ENCODE measurements at regions not wholly inside any gene's neighbourhood (a gene's known extent, or its start where the extent isn't known, plus 50 kb on each side); places are given as distances from the start of the nearest gene placed in this dataset.

DNA sequence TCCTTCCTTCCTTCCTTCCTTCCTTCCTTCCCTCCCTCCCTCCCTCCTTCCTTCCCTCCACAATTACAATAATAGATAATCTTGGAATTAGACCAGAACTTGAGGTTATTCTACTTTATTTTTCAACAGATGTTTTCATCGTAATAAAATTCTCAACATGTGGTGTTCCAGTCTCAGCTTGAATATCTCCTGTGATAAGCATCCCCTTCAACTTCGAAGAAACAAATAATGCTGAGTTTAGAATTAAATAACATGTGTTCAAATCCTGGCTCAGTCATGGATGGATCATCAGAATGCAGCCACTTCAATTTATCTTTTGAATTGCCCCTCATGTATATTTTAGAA, 91.4 kb upstream of the PAPPA start:
- no peak for DNase-seq

DNA sequence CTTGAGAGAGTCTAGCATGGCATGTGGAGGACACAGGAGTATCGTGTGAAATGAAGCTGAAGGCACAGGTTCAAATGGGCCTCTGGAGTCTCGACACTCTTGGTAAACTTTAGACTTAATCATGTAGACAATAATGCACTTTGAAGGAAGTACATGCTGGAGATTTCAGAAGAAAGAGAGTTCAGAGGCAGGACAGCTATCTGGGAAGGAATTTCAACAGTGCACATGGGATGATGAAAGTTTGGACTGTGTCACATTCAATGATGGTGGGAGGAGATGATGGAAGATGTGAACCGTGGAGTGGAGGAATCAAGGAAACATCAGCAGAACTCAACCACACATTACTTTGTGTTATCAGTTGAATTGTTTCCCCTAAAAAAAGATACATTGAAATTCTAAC, 88.6 kb upstream of the PAPPA start:
- DNase-seq = no peak

DNA sequence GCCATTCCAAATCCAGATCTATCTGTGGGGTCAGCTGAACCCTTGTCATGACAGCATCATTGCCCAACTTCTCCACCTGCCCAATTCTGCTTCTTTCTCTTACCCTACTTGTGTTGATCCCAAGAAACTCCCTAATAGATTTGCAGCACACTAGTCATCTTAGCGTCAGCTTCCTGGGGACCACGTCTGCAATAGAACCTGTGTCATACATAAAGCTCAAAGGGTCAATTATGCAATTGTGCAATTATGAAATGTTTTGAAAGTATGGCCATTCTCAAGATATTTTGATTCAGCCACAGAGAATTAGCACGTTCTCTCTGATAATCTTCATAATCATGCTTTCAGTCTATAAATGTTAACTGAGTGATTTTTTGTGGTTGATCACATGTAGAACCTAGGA, 87.4 kb upstream of the PAPPA start:
- DNase-seq = no peak

DNA sequence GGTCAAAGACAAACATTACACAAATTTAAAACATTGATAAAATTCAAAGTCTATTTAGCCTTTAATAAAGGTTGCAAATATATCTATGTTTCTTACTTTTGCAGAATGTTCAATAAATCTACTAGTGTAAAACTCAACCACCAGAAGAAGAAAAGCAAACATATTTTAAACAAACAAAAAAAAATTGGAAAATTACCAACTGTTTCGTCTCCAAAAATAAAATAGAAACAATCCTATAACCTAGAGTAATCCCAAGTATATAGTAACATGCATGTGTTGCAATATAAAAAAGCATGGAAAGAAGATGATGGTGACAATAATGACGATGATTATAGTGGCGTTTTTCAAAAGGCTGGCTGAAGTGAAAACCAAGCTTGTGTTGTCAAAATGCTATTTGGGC, 86.0 kb upstream of the PAPPA start:
- DNase-seq = no peak

DNA sequence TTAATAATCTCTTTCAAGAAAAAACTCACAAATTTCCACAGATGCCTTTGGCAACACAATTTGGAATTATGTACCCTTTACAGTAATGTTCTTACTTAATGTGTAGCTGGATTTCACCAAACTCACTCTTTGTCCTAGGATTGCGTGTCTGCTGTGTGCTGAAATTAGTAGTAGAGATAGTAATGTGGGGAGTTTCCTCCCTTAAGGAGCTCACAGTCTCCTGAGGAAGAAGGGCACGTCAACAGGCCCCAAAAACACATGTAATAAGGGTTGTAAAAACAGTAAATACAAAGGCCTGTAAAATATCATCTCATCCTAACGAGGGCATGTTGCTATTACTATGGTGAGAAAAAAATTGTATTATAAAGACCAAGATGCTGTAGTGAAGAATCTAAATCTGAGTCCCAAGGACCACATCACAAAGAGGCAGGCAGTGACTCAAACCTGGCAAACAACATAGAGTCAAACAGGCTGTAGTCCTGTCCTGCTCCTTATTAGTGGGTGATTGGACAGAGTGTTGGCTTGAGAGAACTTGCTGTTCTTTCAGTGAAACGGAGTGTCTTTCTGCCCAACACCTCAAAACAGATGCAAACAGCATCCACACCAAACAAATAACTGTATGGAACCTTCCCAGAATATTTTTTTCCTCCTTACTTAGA, 83.2 kb upstream of the PAPPA start:
- no peak for DNase-seq

DNA sequence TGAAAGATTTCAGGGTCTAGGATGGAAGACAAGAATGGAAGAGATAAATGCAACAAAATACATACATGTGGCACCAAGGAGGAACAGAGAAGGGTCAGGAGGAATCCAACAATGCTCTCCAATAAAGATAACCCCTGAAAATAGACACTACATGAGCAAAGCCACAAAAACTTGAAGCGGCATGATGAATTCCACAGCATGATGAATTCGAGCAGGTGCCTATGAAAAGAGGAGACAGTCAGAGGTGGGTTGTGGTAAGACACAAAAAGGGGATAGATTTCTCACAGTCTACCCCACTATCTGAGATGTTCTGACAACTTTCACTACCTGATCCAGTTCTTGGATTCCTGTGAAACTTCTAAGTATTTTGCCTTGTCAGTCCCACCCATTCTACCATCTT, 81.5 kb upstream of the PAPPA start:
- DNase-seq = no peak

DNA sequence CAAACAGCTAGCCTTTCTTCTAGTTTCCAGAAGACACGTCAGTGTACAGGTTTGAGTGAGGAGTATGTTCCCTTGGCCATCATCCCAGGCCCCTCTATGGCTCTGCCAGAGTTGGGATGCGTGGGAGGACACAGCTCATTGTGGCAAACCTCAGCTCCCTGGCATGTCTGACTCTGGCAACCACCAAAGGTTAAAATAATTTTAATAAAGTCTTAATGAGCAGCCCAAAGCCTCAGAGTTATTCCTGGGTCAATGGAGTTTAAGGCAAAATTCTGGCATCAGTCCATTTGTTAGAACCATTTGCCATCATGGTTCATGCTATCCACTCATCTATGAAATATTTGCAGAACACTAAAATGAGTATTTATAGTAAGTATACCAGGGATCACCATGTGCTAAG, 79.8 kb upstream of the PAPPA start:
- no peak for DNase-seq

DNA sequence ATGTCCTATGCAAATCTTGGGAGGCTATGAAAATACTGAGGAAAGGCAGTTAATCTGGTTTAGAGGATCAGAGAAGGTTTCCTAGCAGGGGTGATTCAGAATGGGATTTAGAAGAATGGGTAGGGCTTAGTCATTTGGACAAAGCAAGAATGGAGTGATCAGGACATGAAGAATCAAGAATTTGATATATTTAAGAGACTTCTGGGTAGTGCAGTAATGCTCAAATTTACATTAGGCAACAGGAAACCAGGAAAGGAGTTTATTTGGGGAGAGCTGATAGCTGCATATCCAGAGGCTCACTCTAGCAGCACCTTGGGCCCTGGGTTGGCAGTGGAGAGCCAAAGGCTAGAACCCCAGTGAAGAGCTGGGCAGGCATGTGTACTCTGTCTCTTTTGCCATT, 78.9 kb upstream of the PAPPA start:
- no peak for DNase-seq

DNA sequence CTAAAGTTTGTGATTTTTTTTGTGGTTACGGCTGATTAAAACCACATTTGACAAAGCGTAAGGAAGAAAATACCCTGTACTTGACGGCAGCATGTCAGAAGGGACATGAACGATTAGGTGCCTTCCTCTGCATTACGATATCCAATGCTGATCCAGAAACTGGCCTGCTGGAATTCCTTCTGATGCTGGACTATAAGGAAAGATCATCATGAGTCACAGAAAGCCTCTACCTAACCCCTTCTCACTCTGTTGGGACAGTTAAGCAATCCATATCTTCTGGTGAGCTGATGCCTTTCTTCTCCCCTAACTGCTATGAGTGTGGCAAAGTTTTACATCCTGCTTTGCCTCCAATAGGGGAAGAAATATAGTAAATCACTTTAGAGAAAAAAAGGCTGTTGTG, 78.4 kb upstream of the PAPPA start:
- DNase-seq = no peak

DNA sequence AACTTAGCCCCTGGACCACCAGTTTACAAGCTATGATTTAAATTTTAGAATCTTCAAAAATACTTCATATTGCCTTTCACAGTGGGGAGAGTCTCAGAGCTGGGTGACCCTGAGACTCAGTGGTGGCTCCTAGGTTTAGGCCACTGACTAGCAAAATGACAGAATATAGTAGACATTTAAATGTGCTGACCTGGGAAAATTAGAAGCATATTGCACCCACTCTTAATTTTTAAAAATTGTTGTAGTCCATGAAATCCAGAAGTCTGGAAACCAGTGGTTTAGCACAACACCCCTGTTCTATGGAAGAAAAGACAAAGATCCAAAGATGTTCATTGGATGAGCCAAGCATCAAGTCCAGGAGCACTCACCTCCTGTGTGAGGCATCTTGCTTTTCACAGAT, 75.0 kb upstream of the PAPPA start:
- no peak for DNase-seq

DNA sequence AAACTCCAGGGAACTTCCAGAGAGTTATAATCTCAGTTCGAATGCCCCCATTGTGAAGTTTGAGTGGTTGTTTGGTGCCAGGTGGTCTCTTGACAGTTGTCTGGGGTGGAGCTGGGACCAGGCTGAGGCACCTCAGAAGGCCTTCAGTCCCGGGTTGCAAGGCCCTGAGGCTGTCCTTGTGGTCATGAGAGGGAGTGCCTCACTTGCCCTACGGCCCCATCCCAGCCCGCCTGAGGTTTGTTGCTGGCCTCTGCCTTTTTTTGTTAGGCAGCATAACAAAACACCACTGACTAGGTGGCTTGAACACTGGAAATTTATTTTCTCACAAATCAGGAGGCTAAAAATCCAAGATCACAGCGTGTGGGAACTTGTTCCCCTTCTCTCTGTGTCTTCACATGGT, 73.0 kb upstream of the PAPPA start:
- no peak for DNase-seq

DNA sequence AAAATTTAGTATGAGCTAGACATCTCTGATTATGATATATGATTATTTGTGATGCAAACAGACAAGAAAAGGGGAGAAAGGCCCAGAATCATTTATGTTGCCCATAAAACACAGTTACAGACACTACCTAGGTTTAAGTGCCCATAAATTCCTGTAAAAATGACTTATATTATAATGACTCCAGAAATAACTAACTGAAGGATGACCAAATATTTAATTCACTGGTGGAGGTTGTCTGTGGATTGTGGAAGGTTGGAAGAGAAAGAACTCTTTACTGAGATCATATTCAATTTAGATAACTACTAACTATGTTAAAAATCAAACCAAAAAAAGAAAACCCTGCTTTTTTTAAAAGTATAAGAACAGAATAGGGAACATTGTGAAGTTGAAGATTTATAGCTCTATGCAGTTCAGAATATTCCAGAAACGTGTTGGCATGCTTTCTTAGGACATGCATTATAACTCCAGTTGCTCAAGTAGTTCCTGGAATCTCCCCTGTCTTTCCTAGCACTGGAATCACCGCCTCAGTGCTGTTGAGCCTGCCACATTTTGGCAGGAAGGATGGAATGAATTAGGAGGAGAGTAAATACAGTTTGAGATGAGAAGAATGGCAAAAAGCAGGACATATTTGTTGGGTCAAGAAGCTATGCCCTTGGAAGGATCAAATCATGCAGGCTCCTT, 72.0 kb upstream of the PAPPA start:
- DNase-seq = no peak

DNA sequence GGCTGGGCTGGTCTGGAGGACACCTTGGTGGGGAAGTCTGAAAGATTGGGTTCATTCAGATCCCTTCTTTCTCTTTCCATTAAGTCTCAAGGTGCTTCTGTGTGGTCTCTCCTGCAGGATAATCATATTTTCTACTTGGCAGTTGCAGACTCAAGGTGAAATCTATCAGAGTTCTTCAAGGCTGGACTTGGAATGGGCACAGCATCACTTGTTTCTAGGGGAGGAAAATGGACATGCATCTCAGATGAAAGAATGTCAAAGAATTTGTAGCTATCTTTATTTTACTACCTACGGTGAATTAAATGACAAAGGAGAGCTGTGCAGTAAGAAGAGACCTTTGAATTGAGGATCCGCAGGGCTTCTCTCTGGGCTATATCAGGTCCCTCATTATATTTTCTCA, 69.8 kb upstream of the PAPPA start:
- no peak for DNase-seq

DNA sequence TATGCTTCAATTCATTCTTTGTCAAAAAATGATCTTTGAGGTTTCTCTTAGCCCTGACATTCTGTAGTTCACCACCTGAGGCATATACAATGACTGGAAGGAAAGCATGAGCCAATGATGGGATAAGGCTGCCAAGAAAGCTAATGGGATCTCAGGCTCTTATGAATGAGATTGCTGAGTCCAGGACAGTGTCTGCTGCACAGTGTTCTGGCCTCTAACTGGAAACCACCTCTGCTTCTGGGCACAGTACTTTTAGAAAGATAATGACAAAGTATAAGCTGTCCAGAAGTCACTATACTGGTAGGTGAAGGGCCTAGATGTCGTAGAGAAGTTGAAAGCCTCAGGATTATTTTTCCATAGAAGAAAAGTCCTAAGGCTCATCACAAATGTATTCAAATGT, 69.1 kb upstream of the PAPPA start:
- DNase-seq = no peak

DNA sequence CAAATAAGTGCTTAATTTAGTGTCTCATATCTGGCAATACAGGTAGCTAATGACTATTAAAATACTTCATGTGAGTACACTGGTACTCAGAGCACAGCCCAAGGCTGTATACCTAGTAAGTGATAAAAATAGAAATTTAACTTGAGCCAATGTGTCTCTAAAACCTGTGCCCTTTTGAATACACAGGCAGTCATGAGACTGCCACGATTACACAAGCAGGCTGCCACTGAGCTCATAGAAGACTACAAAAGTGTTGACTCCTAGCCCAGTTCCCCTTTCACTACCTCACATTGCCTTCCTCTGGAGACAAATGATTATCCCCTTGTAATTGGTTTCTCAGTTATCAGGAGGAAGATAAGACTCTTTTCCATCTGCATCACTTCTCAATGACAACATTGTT, 66.3 kb upstream of the PAPPA start:
- DNase-seq = peak; percentile 52

DNA sequence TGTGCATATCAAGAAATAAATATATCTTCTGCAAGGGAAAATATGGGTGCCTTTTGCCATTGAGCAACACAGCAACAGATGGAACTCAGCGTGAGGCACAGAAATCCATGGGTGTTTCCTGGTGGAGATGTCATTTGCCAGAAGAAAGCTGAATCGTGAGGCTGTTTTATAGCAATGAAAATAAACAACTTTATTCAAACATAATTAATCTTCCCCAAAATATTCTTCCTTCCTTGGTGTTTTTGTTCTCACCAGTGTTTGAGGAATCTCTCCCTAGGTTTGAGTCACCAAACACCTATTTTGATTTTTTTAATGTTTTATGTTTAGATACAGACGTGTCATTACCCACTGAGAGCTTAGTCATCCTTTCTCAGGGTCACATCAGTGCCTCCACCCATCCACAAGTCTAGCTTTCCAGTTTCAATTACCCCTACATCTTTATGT, 65.8 kb upstream of the PAPPA start:
- no peak for DNase-seq

DNA sequence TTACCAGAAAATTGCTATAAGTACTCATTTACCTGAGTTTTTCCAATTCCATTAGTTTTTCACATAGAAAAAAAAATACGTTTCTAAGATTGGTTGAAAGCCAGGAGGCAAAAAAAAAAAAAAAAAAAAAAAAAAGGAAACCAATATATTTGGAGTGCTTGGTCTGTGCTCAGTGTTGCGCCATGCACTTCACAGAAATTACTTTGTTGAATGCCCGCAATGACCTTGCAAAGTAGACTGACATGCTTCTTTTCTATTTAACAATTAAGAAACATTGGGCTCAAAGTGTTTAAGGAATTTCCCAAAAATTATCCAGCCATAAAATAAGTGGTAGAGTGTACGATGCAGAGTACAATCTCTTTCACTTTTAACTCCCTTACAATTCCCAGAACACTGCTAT, 65.2 kb upstream of the PAPPA start:
- DNase-seq = no peak

DNA sequence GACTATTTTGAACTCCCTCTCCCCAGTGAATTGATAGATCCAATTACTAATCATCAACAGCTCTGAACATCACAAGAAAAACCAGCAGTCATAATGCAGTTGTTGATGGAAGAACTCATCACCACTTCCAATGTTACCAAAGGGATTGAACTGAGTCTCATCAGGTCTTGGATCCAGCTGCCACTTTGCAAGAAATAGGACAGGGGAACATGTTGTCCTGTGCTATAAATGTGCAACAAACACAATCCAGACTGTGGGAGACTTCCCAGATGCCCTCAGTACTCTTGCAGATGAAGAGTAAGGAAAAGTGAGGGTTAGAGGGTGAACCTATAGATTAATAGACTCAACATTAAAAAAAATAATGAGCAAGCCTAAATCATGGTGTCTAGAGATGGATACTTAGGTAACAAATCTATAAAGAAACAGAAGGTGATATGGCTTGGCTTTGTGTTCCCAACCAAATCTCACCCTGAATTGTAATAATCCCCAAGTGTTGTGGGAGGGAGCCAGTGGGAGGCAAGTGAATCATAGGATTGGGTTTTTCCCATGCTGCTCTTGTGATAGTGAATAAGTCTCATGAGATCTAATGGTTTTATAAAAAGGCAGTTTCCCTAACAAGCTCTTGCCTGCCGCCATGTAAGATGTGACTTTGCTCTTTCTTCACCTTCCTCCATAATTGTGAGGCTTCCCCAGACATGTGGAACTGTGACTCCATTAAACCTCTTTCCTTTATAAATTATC, 63.4 kb upstream of the PAPPA start:
- no peak for DNase-seq

DNA sequence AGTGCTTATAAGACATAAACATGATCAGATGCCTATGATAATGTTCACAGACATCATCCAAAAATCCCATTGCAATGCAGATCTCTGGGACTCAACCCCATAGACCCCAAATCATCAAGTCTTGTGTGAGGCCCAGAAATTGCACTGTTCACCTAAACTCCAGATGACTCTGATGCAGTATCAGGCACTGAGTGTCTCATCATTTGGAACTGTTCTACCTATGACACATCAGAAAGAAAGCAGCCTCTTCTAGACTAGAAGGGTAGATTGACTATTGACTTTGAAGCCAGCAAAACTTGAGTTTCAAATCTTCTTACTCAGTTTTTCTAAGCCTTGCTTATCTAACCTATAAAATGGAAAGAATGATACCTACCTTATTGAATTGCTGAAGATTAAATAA, 58.7 kb upstream of the PAPPA start:
- no peak for DNase-seq

DNA sequence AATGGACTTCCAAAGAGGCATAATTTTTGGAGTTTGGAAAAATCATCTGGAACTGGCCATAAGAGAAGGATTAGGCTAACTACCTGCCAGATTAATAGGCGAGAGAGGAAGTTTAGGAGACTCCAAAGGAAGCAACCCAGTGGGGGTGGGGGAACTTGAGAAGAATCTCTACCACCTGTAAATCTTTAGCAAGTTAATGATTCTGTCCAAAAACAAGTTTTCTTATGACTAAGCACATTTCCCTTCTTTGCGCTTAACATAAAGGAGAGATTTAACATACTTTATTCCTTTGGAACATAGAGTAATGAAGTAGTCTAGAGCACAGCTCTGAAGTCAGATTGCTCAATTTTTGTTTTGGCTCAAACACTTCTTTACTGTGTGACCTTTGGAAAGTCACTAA, 58.2 kb upstream of the PAPPA start:
- DNase-seq = no peak

DNA sequence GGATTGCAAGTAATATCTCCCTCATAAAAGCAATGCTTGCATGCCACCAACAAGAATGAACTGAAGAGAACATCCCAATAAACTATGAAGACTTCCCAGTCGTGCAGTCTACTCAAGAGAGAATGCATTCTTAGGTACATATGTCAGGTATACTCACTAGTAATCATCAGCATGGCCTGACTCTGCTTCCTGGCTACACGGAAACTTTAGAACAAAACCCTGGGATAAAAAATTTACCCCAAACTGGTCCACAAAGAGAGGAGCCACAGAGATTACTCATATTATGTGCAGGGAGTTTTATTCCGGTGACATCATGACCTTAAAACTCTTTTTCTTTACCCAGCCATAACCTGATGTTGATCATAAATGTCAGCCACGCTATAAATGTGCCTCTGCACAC, 57.5 kb upstream of the PAPPA start:
- no peak for DNase-seq

DNA sequence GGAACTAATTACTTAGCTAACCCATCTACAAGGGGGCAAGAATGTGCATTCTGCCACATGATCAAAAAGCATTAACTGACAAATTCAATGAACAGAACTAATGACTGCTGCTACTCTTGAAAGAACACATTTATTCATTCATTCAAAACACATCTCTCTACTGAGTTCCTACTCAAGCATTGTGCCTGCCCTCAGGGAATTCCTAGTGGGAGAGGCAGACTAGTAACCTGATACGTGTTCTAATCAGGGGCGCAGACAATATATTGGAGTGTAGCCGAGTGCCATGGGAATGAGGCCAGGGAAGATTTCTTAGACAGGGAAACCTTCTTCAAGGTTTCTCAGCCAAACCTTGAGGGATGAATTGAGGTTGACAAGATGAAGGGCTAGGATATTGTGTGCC, 56.7 kb upstream of the PAPPA start:
- no peak for DNase-seq

DNA sequence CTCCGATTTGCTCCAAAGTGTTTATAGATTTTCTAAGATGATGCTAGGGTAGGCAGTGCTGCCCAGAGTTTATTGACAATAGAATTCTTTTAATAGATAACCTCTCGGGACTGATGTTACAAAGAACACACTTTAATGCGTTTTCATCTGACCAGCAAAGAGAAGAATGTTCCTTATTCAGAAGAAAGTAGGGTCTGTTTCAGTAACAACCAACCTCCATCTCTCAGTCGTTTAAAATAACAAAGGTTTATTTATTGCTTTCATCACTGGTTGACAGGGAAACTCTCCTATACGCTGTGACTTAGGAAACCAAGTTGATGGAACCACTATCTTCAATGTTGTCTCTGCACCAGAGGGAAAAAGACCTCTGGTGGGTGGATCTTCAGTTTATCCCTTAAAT, 55.1 kb upstream of the PAPPA start:
- no peak for DNase-seq

DNA sequence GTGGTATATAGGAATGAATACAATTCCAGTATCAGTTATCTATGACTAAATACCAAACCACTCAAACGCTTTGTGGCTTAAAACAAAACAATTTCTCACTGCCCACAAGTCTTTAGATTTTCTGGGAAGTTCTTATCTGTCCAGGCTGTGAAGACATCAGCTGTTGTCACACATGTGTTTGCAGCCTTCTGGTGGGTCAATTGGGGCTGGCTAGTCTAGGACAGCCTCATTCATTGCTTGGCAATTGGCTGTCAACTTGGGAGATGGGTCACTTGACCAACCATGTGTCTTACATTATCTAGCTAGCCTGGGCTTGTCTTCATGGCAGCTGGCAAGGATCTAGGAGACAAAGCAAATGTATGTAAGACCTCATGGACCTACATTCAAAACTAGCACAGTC, 53.8 kb upstream of the PAPPA start:
- DNase-seq = no peak

DNA sequence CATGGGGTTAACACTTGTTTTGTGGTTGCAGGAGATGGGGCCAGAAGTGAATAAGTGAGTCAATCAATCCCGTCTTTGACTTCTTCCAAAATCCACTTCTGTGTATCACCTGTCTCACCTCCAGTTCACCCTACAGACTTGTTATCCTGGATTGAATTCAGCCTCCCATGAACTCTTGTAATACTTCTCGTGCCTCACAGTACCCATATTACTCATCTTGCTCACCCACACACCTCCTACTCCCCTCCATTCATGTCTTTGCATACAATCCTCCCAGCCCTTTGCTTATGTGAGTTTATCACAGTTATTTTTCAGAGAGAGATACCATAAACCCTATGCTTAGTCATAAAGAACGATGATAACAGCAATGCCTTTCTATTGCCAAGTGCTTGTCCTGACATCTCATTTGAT, 52.9 kb upstream of the PAPPA start:
- DNase-seq = no peak

Measured in midbrain (tissue), 1 donor.